LNCAP (cell line): ENCODE measurements at regions not wholly inside any gene's neighbourhood (a gene's known extent, or its start where the extent isn't known, plus 50 kb on each side); places are given as distances from the start of the nearest gene placed in this dataset.
A peak's percentile ranks its signal among the peaks of the same experiment; 100 is the strongest.

ENCODE experiments used
- TF ChIP-seq, protein P1 (sequence below): fragments of 450-650 bp; IDR thresholded peaks from 2 replicates; pipeline ENCODE4 v1.5.1; 2017; ENCODE audit warnings: mild to moderate bottlenecking

- TF ChIP-seq, protein P1, sequence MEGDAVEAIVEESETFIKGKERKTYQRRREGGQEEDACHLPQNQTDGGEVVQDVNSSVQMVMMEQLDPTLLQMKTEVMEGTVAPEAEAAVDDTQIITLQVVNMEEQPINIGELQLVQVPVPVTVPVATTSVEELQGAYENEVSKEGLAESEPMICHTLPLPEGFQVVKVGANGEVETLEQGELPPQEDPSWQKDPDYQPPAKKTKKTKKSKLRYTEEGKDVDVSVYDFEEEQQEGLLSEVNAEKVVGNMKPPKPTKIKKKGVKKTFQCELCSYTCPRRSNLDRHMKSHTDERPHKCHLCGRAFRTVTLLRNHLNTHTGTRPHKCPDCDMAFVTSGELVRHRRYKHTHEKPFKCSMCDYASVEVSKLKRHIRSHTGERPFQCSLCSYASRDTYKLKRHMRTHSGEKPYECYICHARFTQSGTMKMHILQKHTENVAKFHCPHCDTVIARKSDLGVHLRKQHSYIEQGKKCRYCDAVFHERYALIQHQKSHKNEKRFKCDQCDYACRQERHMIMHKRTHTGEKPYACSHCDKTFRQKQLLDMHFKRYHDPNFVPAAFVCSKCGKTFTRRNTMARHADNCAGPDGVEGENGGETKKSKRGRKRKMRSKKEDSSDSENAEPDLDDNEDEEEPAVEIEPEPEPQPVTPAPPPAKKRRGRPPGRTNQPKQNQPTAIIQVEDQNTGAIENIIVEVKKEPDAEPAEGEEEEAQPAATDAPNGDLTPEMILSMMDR = no peak
Observed at GRCh38 chr3:73885862-73886261, 261.1 kb upstream of the PDZRN3 start.

DNA sequence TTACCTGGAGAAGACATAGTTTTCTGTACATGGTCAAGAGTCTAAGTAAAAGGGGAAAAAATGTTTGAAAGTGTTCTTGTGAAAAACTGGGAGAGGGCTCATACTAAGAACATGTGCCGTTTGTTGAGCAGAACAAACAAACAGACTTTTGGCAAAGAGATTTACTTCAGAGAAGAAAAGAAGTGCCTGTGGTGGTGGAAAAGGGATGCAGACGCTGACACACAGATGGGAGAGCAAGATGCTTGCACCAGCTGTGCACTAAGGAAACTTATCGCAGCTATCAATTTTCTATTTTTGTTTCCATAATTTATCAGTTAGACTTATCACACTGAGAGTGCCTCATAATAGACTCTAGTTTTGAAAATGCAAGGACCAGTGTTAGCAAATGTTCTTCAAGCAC, 259.6 kb upstream of the PDZRN3 start:
- TF ChIP-seq, protein P1 = no peak

- TF ChIP-seq, protein P1 = no peak
Observed at GRCh38 chr3:73883497-73883896, 258.8 kb upstream of the PDZRN3 start.

GRCh38 chr3:73874606-73875369, 250.0 kb upstream of the PDZRN3 start:
- TF ChIP-seq, protein P1 = no peak

DNA sequence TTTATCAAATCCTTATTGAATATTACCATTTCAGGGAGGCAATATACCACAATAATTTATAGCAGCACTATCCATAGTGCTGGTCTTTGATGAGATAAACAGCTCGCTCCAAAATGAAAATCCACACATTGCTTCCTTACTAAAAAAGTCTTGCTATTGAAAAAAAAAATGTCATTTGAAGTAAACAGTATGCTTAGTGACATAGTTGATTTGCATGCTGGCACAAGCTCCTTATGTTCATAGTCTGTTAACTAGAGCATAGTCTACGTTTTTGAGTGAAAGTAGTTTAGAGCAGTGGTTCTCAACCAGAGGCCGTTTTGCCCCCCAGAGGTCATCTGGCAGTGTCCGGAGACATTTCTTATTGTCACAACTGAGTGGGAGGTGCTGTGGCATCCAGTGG, 249.4 kb upstream of the PDZRN3 start:
- TF ChIP-seq, protein P1 = no peak

- TF ChIP-seq, protein P1 = peak; percentile 76
Observed at GRCh38 chr3:73868688-73869315, 244.1 kb upstream of the PDZRN3 start.

GRCh38 chr3:73867524-73867923, 242.8 kb upstream of the PDZRN3 start:
- TF ChIP-seq, protein P1 = no peak
